Keratinocyte (primary cell): ENCODE measurements at regions not wholly inside any gene's neighbourhood (a gene's known extent, or its start where the extent isn't known, plus 50 kb on each side); places are given as distances from the start of the nearest gene placed in this dataset.

Source experiments
- CTCF ChIP-seq, 3 experiments: IDR thresholded peaks in 1 of 3; conservative IDR thresholded peaks in 1 of 3; optimal IDR thresholded peaks in 1 of 3; 2 replicates in 2 of 3; 3 replicates in 1 of 3; pipeline versions ENCODE3 to v1.5.1; 2011; ENCODE audit warnings: low read length in 3 of 3, mild to moderate bottlenecking in 3 of 3, moderate library complexity in 2 of 3, control low read depth in 1 of 3, inconsistent platforms in 1 of 3; ENCODE audit not compliant: insufficient read depth in 2 of 3; ENCODE audit errors: extremely low read depth in 1 of 3
- EZH2 ChIP-seq: IDR thresholded peaks from one replicate; pipeline ENCODE4 v1.6.1; 2012; ENCODE audit warnings: inconsistent platforms, mild to moderate bottlenecking, low read length, moderate library complexity

GRCh38 chr5:68714810-68715209, 379.0 kb upstream of the SLC30A5 start:
- TF ChIP-seq CTCF (optimal IDR thresholded peaks at IDR 0.05 in 1 of 3, IDR thresholded peaks at IDR 0.05 in 1 of 3, conservative IDR thresholded peaks at IDR 0.05 in 1 of 3; ENCODE audit: extremely low read depth in 1 of 3, insufficient read depth in 2 of 3, low read length in 3 of 3) (no peak), EZH2 (no peak)
